Activated naive CD4-positive, alpha-beta T cell treated with Interleukin-2 at 50 U/mL for 16 hours (primary cell): ENCODE measurements at regions not wholly inside any gene's neighbourhood (a gene's known extent, or its start where the extent isn't known, plus 50 kb on each side); places are given as distances from the start of the nearest gene placed in this dataset.
"Not testable (repeated sequence)": the region's sequence is repeated elsewhere in the genome, so short reads cannot be mapped to it uniquely, and the experiment has no call there.

Source experiments
- DNase-seq: peaks from one replicate; pipeline ENCODE4 v3.0.0-alpha.2; 2020

DNA sequence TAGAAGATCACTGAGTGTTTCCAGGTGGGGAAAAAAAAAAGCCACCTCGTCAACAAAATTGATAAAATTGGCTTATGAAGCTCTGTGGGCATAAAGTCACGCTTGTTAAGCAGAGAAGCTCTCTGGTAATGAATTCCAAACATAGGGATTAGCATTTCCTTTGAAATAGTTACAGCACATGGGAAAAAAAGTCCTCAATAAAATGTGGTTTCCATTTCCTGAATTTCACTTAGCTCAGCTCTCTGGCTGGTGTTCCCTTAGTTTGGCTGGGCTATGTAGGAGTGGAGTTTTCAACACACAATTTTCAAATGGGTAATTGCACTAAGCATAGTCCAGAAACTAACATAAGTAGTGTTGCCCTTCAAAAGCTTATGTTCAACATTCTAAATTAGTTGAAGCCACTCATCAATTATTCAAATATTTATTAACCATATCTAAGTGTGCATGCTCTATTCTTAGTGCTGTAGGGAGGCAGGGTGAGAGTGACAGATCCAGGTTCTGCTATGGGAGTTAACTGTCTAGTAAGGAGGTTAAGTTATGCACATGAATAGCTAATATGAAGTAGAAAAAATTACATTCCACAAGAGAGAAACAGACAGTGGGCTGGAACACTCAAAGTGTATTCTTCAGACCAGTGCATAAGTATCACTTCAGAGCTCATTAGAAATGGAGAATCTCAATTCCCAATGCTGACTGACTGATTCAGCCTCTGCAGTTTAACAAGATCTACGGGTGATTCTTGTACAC lies 445.7 kb downstream of the SMARCA1 start:
- DNase-seq, result no peak

DNA sequence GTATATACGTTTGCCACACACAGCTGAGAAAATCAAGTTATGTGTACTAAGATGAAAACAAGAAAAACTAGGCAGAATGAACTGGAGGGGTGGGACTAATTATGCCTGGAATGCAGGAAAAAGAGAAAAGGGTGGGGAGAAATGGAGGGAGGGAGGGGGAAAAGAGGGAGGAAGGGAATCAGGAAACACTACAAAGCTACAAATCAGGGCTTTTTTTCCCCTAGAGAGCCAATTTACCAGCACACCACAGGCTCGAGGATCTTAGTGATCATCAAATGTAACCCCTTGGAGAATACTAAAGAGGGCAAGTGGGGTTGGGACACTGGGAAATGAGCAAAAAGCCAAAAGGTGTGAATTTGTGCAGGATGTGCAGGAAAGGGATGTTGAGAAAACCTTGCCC lies 451.9 kb downstream of the SMARCA1 start:
- no peak for DNase-seq

DNA sequence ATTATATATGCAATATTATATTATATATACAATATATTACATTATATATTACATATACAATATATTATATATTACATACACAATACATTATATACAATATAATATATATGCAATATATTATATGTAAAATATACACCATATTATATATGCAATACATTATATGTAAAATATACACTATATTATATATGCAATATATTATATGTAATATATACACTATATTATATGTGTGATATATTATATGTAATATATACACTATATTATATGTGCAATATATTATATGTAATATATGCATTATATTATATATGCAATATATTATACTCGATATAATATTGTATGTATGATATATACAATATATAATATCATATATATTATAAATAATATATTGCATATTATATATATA lies 457.4 kb downstream of the SMARCA1 start:
- DNase-seq, result no peak

DNA sequence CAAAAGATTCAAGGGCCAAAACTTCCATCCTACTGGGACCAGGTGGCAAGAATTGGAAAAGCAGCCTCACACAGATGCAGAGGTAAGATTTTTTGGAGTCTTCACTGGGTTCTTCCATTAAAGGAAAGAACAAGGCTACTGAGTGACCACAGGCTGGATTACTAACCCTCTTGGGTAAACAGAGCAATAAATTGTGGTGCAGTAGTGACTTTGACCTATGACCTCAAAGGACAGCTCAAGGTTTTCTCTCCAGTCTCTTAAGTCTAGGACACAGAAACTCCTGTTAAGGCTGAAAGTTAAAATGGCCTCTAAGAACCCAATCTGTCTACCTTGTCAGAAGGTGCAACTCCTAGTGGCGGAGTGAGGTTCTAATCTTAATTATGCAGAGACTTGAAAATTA lies 464.9 kb downstream of the SMARCA1 start:
- no peak for DNase-seq

DNA sequence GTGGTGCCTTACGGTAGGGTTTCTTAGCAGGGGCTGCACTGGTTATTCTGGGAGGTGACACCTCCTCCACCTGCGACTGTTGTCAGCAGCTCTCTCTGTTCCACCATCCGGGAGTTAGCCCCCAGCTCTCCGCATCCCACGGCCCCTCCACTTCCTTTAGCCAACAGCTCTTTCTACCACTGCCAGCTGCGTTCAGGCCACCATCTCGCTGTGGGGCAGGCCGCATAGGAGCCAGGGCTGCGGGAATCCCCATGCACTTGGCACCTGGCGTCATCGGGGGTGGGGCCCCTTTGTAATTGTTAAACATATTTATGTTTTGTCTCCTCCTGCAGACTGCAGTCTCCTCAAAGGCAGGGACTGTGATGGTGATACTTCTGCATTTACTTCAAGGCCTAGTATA lies 480.2 kb downstream of the SMARCA1 start:
- DNase-seq, result no peak

DNA sequence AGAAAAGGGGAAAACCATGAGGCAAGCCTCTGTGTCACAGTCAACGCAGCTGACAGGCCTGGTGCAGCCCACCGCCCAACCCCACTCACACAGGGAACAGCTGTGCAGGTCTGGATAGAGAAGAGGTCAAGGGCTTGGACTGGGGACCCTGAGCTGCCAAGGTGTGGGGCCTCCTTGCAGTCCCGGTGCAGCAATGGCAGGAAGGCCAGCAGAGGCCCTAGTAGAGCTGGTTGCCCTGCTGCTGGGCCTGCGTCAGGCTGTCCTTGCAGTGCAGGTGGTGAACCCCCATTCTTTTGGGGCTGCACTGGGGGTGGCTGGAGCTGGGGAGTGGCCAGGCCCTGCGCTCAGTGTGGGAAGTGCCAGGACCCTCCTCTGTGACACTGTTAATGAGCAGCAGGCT lies 482.0 kb downstream of the SMARCA1 start:
- no peak for DNase-seq

DNA sequence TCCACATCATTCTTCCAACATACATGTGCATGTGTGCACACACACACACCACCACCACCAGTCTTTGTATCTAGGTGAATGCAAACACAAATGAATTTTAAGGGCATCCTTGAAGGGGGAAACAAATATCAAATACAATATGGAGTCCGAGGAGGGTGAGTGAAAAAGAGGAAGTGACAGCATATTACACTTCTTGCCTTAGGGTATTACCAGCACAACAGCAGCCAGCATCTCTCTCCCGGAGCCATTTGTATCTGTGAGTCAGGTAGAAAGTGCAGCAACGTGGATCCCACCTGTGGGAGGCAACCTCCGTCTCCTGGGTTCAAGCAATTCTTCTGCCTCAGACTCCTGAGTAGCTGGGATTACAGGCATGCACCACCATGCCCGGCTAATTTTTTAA lies 483.2 kb downstream of the SMARCA1 start:
- DNase-seq, result no peak

DNA sequence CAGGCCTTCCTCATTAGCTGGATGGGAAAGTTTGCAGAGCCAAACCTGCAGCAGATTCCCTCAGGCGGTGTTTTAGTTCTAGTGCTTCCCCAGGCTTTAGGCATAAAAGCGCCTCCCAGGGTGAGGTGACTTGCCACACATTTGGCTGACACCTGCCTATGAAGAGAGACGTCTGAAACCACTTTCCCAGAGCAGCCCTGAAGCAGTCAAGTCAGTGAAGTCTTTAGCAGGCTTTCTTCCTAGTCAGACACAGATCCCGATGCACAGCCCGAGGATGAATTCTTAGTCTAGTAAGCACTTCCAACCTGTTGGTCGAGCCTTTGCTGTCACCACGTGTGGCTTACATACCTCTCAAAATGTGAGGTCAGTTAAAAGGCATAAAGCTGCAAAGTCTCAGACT lies 484.1 kb downstream of the SMARCA1 start:
- DNase-seq, result no peak

DNA sequence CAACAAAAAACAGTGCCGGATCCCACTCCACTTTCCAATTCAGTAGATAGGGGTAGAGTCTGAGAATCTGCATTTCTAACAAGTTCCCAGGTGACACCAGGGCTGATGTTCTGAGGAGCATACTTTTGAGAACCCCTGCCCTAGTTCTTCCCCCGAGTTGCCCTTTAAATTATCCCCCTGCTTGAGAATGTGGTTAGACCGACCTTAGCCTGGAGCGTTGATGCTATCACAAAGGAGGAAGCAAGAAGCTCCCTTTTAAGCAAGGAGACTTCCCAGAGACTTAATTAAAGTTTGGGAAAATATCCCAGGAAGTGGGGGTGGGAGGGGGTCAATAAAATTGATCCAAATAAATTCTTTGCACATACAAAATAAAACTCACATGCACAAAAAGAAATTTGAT lies 485.9 kb downstream of the SMARCA1 start:
- no peak for DNase-seq

DNA sequence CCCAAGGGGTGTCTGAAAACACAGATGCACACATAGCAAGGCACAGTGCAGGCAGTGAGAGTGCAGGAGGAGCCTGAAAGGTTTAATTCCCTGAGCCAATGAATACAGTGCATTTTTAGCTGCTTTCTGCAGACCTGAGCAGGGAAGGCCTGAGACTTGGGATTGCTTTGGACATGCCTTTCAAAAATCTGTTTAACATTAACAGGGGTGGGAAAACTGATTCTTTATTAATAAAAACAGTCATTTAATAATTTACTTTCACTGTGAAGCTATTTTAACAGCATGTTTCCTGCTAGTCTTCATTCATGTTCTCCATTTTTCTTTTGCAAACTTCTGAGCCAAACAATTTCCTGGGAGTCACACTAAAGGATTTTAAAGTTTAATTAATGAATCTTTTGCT lies 488.1 kb downstream of the SMARCA1 start:
- DNase-seq, result no peak

DNA sequence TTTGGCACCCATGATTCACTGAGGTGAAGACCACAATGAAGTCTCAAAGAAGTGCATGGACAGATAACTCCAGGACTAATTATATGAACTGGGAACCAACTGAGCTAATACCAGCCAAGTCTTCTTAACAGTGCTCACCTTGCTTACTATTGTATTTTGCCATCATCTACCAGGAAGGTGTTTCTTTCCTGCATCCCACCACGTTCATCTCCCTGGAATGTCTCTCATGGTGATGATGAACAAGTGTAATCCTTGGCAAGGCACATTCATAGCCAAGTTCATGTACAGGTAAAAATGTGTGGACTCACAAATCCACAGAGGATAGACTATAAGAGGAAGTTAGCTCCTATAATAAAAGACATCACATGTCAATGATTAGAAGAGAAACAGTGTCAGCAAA lies 489.1 kb downstream of the SMARCA1 start:
- DNase-seq, result no peak

DNA sequence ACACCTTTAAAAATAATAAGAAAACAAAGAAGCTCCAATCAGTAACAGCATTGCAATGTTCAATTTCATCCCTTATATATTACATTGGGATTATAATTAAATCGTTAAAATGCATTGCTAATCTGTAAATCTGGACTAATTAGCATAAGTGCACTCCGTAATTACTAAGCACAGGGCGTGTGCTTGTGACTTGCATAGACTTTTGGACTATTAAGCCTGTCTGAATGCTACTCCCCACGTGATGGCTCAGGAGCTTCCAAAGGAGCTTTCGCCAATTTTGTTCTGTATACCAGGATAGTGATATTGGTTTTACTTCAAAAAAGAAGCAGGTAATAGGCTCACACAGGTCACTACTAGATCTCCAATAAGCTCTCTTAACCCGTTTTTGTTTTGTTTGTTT lies 497.1 kb downstream of the SMARCA1 start:
- DNase-seq, result no peak

DNA sequence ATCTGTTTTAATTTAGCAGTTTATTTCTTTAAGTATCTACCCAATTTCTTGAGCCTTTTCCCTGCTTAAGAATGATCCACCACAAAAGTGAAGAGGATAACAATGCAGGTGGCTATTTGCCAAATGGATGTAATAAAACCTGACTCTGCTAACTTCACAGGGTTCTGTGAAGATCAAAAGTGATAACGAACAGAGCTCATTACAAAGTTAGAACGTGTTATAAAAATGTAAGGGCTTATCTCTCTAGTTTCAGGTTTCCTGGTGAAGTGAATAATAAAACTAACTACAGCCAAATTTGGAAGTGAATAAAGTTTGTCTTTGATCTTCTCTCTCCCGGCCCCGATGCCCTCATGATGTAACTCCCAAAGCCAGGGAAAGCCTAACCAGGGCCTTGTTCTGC lies 497.9 kb downstream of the SMARCA1 start:
- DNase-seq, result no peak

DNA sequence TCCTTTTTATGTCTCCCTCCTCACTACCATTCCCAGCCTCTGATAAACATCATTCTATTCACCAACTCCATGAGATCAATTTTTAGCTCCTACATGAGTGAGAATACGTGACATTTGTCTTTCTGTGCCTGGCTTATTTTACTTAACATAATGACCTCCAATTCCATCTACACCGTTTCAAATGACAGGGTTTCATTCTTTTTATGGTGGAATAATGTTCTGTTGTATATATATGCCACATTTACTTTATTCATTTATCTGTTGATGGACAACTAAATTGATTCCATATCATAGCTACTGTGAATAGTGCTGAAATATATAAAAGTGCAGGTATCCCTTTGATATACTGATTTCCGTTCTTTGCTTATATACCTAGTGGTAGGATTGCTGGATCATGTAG lies 503.9 kb downstream of the SMARCA1 start:
- DNase-seq, result no peak

DNA sequence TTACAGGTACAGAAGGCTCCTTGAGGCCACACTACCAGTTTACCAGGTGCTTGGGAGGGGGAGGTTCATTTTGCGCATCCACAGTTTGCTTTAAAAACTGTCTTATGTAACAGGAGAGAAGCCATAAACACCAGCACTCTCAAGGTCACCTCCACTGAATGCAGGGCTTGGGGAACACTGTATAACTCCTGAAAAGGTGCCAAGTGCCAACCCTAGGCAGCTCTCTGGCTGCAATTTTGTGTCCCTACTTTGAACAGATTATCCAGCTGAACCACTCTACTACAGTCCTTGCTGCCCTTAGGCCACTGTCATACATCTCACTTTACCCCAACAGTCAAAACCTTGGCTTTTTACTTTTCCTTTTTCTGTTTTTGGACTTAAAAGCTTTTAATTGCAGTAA lies 507.9 kb downstream of the SMARCA1 start:
- DNase-seq, result no peak

DNA sequence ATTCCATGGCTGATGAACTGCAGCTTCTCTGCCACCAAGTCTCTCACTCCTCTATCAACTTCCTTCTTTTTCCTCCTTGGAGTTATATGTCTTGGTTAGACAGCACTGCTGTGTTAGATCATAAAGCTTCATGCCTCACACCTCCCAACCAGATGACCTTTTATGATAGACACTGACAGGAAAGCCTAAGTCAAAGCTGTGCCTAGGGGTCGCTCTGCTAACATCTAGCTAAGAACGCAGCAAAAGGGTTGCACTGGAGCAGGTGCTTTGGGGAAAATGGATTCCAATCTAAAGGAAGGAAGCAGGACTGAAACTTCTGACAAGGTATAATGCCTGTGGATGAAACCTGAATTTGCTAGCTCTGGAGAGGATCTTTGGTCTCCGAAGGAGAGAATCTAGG lies 509.7 kb downstream of the SMARCA1 start:
- DNase-seq, result no peak

DNA sequence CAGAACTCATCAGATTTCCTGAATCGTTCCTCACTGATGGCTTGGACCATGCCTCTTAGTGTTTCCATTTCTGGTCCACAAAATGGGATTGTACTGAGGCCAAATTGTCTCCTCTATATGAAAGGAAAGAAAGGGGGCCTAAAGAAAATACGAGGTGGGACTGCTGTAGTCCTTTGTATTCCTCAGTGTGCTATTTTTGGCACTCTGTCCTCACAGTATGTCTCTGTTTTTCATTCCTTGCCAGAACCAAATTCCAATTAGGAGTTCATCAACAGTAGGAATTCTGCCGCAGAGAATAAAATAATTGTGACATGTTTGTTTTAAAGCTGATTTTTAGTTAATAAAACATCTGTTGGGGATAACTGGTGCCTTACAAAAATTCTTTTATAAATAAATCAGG lies 515.7 kb downstream of the SMARCA1 start:
- DNase-seq, result no peak

DNA sequence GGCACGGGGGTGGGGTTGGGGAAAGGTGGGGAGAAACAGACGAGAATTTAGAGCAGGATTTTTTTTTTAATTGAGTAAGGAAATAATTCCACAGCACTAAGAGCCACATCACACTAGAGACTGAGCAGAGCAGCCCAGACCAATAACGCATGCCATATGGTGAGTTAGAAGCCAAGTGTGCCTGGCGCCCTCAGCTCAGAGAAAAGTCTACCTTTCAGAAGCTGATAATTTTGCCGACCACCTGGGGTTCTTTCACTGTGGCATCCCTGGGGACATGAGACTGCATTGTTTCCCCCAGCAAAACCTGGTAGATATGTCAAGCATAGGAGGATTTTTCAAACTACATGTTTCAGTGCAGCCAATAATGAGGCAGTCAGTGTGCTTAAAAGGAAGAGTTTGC lies 516.8 kb downstream of the SMARCA1 start:
- DNase-seq, result no peak

DNA sequence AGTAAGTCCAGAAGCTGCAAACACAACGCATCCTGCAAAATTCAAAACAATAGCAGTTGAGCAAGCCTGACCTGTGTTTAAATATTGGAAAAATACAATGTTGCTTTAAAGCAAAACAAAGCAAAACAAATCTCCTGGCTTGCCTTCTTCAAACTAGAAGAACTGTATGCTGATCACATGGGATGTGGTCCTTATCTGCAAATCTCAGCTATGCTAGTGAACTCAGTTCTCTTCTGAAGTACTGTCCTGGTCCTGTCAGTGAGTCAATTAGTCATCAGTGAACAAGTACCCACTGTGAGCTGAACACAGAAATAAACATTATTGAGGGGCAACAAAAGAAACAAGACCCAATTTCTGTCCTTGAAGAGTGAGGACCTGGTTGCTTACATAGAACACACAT lies 522.5 kb downstream of the SMARCA1 start:
- DNase-seq, result no peak

DNA sequence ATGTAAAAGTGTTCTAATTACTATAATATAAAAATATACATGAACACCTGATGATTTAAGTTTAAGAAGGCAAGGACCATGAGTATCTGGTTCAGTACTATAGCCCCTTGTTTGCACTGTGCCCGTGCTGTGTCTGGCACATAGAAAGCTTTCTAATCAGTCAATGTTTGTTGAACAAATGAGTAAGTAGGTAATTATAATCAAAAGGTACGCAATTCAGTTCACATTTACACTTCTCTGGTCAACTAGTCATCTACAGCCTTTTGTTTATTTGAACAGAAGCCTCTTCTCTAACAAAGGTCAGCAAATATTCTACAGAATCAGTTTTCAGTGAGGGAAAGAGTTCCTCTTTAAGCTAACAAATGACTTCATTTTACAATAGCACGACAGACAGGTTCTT lies 523.3 kb downstream of the SMARCA1 start:
- no peak for DNase-seq

DNA sequence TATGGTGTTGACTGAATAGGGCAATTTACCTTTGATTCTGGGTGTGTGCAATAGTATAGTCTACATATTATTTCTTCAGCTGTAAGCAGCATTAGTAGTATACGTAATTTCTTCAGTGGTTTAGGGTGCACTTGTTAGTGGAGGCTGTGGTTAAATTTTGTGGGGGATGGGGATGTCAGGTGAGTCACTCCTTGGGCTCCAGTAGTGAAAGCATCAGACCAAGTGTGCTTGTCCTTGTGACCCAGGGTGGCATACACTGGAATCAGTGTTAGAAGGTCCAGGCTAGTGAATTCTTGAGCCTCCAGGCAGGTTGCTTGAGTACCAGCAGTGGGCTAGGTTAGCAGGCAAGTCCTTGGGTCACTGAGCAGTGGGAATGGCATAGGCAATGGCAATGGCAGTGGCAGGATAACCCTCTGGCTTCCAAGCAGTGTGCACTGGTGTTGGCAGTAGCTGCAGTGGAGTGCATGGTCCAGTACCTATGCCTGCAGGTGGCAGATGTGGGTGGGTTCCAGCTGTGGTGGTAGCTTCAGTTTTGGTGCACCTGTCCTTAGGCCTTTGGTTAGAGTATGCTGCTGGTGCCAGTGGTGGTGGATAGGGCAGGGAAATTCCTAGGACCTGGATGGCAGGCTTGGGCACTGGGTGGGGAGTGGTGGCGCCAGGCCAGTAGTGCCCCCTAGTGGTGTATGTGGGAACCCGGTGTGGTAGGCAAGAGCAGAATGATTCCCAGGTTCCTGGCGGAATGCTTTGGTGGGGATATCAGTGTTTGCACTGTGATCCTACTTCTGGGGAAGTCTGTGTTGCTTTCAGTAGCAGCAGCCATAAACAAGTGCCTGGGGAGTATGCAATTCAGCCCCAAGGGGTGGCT lies 531.0 kb downstream of the SMARCA1 start:
- no peak for DNase-seq

DNA sequence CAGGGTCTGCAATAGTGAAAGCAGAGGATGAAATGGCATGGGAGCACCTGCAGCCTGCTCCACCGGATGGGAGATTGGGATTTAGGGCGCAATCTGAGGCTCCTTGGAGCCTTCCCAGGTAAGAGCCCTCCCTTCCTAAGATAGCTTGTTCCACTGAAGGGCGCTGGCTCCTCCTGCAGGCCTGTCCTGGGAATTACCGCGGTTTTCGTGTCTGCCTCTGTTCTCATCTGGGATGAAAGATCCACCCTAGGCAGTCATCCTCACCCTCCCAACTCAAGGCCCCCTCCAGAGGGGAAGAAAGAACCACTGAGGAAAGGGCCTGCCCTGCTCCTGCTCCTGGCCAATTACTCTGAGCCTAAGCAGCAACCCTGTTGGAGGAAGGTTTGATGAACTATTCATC lies 547.5 kb downstream of the SMARCA1 start:
- no peak for DNase-seq

DNA sequence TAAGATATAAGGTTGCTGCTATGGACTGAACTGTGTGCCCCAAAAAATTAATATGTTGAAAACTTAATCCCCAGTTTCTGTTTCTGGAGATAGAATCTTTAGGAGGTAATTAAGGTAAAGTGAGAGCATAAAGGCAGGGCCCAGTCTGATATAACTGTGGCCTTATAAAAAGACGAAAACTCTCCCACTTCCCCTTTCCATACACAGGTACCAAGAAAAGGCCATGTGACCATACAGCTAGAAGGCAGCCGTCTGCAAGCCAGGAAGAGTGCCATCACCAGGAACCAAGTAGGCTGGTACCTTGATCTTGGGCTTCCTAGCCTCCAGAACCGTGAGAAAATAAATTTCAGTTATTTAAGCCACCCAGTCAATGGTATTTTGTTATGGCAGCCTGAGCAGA lies 550.3 kb downstream of the SMARCA1 start:
- no peak for DNase-seq

DNA sequence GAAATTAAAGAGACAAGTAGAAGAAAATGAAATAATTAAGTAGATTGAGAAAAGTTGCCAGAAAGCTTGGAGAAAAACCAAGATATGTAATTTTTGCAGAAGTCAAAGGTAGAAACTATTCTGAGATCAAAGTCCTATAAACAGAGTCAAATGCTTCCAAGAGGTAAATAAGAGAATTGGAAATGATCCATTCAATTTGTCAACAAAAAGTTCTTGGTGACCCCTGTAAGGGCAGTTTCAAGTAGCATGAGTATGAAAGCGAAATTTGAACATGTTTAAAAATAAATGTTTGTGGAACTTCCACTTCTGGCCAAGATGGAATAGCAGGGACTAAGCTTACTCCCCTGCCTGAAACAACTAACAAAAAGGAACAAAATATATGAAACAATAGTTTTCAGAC lies 562.0 kb downstream of the SMARCA1 start:
- DNase-seq, result no peak

DNA sequence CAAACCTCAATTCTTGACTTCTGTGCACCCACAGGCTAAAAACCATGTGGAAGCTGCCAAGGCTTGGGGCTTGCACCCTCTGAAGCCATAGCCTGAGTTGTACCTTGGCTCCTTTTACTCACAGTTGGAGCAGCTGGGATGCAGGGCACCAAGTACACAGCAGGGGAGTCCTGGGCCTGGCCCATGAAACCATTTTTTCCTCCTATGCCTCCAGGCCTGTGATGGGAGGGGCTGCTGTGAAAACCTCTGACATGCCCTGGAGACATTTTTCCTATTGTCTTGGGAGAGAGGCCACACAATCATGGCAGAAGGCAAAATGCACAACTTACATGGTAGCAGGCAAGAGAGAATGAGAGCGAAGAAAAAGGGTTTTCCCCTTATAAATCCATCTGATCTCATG lies 568.6 kb downstream of the SMARCA1 start:
- DNase-seq, result not testable (repeated sequence)
